Mucosa of gallbladder (tissue), 1 donor: ENCODE measurements at regions not wholly inside any gene's neighbourhood (a gene's known extent, or its start where the extent isn't known, plus 50 kb on each side); places are given as distances from the start of the nearest gene placed in this dataset.

Source experiments
- DNase-seq: peaks from one replicate; pipeline ENCODE4 v3.0.0-alpha.2; 2020; ENCODE audit warnings: low spot score
- donor health status: DM: no; HTN: no; CAD: no.

- DNase-seq, result no peak
Measured at GRCh38 chrX:40149286-40150175, 51.8 kb upstream of the BCOR start.

- DNase-seq, result no peak
Measured at GRCh38 chrX:40148385-40149285, 50.9 kb upstream of the BCOR start.

GRCh38 chrX:40147971-40148370 lies 50.2 kb upstream of the BCOR start:
- no peak for DNase-seq
